Right lung (tissue), 2 donors: ENCODE measurements at regions not wholly inside any gene's neighbourhood (a gene's known extent, or its start where the extent isn't known, plus 50 kb on each side); places are given as distances from the start of the nearest gene placed in this dataset.
"Not testable (repeated sequence)": the region's sequence is repeated elsewhere in the genome, so short reads cannot be mapped to it uniquely, and the experiment has no call there.

Source experiments
- DNase-seq, 2 donors: peaks; one replicate each; pipeline ENCODE4 v3.0.0-alpha.2; 2013

- DNase-seq: no peak
These were observed 278.9 kb upstream of the CRY1 start for GRCh38 chr12:107372229-107372658.

GRCh38 chr12:107373238-107373809, 280.0 kb upstream of the CRY1 start:
- DNase-seq: no peak

GRCh38 chr12:107374161-107374840, 281.0 kb upstream of the CRY1 start:
- DNase-seq: no peak

- no peak for DNase-seq
These were observed 281.9 kb upstream of the CRY1 start for GRCh38 chr12:107375231-107375630.

- no peak for DNase-seq
These were observed 284.4 kb upstream of the CRY1 start for GRCh38 chr12:107377596-107378385.

- DNase-seq: no peak
These were observed 285.3 kb upstream of the CRY1 start for GRCh38 chr12:107378609-107379008.

GRCh38 chr12:107379142-107379851, 285.9 kb upstream of the CRY1 start:
- DNase-seq: not testable (repeated sequence)

GRCh38 chr12:107379852-107380567, 286.7 kb upstream of the CRY1 start:
- DNase-seq: no peak

GRCh38 chr12:107384645-107385044, 291.3 kb upstream of the CRY1 start:
- no peak for DNase-seq

- no peak for DNase-seq
These were observed 292.2 kb upstream of the CRY1 start for GRCh38 chr12:107385509-107385908.

- no peak for DNase-seq
These were observed 293.2 kb upstream of the CRY1 start for GRCh38 chr12:107386569-107386968.

GRCh38 chr12:107388263-107388662, 294.9 kb upstream of the CRY1 start:
- no peak for DNase-seq

GRCh38 chr12:107390414-107390813, 295.2 kb upstream of the PWP1 start:
- no peak for DNase-seq

GRCh38 chr12:107393043-107393717, 292.4 kb upstream of the PWP1 start:
- no peak for DNase-seq

- DNase-seq: no peak
These were observed 290.9 kb upstream of the PWP1 start for GRCh38 chr12:107394693-107395092.

- no peak for DNase-seq
These were observed 289.8 kb upstream of the PWP1 start for GRCh38 chr12:107395817-107396216.

GRCh38 chr12:107396991-107397390, 288.6 kb upstream of the PWP1 start:
- no peak for DNase-seq

- no peak for DNase-seq
These were observed 287.6 kb upstream of the PWP1 start for GRCh38 chr12:107397890-107398500.

GRCh38 chr12:107399046-107399445, 286.6 kb upstream of the PWP1 start:
- DNase-seq: no peak

- peak in 1 of 2 donors; percentile 21 for DNase-seq
These were observed 284.7 kb upstream of the PWP1 start for GRCh38 chr12:107400686-107401447.
